GM19043 (cell line): ENCODE measurements at regions not wholly inside any gene's neighbourhood (a gene's known extent, or its start where the extent isn't known, plus 50 kb on each side); places are given as distances from the start of the nearest gene placed in this dataset.

Experiments used
- ATAC-seq: cut with Tn5 transposase; IDR thresholded peaks from one replicate; pipeline ENCODE4 v1.9.1; 2021; ENCODE audit warnings: low read depth; ENCODE audit not compliant: unreplicated experiment

DNA sequence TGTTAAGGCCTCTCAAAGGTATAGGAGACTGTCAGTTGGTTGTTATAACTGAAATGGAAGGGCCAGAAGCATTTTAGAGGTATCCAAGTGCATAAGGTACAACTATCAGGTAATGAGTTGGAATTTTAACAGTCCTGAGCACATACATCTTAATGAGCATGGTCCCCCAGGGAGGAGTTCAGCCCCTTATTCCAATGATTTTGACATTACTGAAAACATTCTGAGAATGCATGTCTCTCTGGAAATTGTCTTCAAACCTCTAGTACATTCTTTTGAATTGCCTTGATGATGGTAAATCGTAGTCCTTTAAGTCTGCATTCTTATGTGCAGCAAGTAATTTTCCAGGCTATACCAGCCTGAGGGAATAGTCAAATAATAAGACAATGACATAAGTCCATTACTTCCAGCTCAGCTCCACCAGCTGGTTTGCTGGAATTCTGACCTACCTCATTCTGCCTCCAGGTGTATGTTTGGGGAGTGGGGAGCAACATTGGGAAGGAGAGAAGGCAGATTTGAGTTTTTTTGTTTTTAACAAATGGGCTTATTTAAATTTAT, 239.2 kb downstream of the MSRB3 start:
- no peak for ATAC-seq

DNA sequence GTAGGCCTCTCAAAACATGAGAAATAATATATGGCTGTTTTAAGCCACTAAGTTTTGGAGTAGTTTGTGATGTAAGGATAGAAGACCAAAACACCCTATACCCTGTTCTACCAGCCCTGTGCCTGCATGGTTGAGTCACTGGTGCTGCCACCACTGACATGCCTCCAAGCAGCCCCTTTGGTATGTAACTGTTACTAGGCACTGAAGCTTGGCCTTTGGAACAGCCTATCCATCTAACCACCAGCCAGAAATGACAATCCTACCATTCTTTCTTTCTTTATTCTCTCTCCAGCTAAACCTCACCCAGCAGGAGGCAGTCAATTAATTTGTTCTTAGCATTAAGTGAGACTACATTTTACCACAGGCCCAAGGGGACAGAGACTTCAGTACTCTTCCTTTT, 240.3 kb downstream of the MSRB3 start:
- no peak for ATAC-seq

DNA sequence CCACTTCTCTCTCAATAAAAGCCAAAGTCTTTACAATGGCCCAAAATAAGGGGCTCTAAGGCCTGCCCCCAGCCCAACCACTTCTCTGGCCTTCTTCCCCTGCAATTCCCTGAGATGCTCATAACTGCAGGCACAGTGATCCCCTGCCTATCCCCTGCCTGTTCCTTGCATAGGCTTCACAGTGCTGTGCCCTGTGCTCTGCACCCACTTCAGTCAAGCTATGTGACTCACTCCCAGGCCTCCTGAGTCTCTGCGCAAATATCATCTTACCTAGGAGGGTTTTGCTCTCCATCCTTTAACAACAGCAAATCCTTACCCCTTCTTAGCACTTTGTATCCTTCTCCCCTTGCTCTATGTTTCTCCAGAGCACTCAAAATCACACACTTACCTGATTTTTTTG, 242.2 kb downstream of the MSRB3 start:
- no peak for ATAC-seq

DNA sequence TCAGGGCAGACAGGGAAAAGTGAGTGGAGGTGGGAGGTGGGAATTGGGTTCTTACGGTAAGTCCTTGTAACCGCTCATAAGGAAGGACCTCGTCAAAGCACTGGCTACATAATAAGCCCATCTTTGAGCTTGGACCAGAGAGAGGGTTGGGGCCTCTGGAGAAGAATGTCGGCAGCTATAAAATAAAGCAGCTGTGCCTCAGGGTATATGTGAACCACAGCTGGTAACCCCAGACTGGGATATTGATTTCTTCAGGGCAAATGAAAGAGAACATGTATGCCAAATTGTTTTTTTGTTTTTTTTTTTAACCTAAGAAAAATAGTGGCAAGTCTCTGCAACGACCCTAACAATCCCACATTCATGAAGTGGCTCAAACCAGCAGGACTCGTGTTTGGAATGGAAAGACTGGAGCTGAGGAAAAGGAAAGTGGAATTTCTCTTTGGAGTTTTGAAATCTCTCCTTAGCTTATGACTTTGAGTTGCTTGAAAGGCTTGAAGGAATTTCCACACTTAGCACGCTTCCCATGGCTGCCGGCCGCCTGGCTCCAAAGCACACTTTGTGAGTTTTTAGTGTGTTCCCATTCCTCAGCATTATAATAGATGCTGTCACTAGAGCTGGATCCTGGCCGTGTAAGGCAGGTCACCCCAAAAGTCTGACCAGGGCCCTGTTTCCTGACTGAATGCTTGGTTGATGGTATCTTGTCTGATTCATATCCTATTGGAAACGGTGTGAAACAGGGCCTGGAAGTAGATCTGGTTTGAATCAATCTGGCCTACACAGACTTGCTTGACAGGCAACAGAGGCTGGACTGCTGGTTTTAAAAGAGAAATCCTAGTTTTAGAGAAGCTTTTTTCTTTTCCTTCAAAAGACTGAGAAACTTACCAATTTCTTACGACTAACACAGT, 244.7 kb downstream of the MSRB3 start:
- no peak for ATAC-seq

DNA sequence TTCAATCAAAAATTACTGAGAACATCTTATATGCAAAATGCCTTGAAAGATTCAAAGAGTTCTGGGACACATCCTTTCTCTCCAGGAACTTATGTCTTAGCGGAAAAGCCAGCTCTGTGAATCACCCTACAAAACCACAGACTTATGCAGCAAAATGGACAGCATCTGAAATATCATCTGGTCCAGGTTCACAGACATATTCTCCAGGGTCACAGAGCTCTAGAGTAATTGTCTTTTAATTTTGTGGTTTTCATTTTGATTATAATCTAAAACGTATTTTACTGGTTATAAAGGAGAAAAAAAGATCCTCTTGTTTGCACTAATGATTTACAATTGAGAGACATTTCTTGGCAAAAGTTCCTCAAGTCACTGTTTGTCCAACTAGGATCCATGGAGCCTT, 246.2 kb downstream of the MSRB3 start:
- ATAC-seq, result no peak

DNA sequence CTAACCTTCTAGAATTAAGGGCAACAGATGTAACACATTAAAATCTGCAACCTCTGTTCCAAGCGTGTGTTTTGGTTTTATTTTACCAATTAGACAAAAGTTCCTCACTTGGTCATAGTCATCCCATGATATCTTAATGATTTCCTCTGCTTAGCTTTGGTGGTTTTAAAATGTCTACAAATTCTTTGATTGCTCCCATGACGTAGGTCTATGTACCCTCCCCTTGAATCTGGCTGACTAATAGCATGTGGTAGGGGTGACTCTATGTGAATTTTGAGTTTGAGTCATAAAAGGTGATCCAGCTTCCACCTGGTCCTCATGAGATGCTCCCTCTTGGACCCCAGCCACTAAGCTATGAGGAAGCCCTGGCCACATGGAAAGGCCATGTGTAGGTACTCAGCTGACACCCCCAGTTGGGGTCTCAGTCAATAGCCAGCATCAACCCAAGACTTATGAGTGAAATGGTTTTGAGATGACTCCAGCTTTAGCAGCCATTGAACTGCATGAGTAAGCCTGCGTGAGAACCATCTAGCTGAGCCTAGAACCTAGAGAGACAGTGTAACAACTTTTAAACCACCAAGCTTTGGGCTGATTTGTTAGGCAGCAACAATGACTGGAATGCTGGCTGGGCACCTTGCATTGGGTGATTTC, 247.1 kb downstream of the MSRB3 start:
- no peak for ATAC-seq

DNA sequence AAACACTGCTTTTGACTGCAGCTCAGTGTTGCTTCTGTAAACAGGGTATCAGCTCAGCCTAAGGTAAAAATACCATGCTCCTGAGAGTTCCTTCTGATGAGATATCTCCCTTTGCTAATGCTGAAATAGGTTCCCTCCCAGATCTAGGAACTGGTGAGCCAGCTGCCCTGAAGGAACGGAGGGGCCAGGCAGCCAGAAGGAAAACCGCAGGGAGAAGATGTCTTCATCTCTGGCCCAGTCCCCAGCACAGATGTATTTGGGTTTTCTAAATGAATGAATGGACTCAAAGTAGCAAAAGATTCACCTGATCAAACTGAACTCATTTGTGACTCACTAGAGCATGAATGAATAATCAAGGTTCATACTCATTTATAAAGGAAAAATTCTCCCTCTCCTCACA, 247.8 kb downstream of the MSRB3 start:
- no peak for ATAC-seq

DNA sequence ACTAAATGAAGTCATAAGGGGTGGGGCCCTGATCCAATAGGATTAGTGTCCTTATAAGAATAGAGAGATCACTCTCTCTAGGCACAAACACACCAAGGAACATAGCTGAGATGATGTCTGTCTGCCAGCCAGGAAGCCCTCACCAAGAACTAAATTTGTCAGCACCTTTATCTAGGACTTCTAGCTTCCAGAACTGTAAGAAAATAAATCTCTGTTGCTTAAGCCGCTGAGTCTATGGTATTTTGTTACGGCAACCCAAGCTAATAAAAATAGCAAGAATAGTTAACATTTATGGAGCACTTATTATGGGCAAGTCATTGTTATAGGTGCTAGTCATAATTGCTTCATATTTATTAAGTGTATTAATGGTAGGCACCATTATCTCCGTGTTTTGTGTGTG, 249.6 kb downstream of the MSRB3 start:
- no peak for ATAC-seq

DNA sequence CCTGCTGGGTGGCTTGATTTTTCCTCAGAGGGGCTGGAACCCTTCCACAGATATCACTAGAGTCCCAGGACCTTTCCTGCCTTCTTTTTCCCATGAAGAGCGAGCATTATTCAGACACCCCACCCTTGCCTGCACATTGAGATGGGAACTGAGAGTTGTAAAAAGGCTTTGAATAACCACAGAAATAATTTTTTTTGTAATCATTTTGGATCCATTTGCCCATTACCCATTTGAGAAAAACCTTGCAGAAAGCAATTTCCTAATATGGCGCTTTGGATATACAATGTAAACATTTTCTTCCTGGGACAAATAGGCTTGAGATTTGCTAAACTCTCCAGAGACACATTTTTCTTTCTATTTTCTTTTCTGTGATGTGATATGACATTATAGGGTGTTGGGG, 250.6 kb downstream of the MSRB3 start:
- ATAC-seq, result no peak

DNA sequence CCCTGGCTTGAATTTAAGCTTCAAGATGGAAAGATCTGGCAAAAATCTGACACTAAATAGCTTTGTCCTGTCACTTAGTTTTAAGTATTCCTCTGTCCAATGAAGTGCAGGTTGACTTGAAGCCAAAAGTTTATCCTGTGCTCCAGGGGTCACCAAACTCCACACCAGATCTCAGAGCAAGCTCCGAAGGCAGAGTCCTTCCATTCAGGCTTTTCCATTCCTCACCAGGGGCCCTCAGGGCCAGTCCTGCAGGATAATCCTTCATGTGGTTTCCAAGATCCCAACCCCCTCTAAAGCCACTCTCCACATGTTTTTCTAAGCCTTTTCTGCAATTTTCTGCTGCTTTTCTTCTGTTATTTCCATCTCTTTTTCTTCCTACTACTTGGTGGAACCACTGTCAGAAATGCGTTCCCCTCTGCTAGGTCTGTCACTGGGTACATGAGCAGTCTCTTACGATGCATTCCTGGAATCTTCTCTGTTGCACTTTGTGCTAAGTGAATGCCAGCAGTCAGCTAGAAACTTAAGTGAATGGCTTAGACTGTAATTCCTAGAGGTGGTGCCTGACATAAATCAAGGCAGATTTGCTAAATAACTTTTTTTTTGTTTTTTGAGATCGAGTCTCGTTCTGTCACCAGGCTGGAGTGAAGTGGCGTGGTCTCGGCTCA, 251.4 kb downstream of the MSRB3 start:
- ATAC-seq, result no peak

DNA sequence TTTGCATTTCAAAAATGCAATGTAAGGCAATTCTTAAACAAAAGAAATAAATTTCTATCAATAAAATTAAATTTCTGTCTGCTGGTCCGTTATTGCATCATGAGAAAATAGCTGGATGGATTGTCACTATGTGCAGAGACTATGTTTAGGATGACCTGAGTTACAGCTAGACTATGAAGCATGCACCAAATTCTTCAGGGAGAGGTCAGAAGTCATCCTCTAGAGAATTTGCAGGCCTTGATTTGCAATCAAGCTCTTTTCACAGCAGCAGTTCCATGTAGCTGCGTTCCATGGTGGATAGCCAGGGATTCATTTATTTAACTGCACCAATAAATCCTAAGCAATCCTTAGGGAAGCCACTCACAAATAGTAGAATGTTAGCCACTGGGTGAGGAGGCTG, 253.7 kb downstream of the MSRB3 start:
- no peak for ATAC-seq

DNA sequence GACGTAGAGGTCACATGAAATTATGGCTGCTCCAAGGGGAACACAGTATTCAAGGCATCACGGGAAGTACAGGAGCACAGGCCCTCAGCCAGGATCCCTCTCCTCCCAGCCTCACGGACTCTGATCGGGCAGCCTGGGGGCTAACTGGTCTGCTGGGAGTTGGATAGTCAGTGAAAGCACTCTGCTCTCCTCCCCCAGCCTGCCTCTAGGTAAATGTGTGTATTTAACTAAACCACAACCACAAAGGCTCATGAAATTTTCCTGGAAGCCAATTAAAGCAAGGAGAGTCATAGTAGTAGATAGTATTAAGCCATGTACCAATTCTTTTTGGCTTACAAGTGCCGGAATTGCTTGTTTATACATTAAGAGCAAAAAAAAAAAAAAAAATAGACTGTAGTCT, 254.3 kb downstream of the MSRB3 start:
- no peak for ATAC-seq

DNA sequence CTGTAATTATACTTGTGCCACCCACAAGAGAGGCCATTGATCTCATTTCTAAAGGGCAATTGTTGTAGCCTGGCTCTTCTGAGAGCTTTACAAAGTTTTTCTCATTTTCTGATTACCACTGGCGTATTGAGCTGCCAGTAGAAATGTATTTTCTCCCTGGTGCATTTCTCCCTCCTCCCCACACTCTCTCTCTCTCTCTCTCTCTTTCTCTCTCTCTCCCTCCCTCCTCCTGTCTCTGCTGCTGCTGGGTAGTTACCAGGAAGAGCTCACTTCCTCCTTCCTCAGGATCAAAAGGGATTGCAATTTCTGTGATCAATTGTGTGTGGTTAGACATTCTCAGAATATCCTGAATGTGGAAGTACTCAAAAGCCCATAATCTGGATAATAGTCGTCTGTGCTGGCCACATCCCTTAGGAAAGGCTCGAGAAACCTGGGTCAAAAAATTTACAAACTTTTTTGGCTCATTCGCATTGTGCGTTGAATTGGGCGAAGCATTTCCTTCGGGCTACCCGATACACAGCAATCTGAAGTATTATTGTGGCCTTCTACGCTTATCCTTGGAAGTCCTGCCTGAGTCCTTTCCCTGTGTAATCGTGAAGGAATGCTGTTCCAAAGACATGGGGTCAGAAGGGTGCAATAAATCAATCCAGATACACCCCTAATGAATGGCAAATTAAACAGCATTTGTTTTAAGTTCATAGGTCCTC, 254.8 kb downstream of the MSRB3 start:
- no peak for ATAC-seq

DNA sequence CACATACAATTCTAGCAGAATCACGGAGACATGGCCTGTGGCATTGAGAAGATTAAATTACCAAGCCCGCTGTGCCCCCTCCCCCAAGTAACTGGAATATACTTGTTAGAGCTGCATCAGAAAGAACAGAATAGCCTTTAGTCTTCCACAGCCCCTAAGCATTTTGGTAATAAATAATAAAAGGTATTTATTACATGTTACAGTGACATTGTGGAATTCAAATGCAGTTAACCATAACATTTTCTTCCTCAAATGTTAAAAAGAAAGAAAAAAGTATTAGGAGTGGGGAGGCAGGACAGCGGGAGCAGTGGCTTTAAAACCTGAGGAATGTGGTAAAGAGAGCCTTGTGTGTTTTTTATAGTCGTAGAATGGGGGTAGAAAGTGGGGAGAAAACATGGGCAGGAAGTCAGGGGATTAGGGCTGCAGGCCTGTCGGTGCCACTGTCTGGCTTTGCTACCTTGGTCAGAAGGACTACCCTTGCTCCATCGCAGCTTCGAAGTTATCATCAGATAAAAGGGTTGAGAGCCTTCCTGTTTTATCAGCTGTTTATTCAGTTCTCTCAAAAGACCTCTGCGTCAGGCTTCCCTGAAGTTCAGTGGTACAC, 255.9 kb downstream of the MSRB3 start:
- ATAC-seq, result no peak

DNA sequence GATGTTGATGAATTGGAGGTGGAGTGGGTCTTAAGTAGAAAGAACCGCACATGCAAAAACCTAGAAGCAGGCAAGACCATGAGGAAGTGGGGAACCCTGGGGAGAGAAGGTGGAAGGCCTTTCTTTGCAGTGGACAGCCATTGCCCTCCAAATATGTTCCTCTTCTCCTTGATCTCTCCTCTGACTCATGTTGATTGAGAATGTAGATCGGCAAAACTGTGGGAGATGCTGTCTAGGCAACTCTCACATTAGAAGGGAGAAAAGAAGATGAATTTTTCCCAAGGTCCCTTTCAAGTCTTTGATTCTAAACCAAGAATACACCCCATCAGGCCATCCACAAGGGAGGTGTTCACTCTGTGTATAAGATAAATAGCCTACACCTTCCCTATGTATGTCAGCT, 257.5 kb downstream of the MSRB3 start:
- ATAC-seq, result no peak

DNA sequence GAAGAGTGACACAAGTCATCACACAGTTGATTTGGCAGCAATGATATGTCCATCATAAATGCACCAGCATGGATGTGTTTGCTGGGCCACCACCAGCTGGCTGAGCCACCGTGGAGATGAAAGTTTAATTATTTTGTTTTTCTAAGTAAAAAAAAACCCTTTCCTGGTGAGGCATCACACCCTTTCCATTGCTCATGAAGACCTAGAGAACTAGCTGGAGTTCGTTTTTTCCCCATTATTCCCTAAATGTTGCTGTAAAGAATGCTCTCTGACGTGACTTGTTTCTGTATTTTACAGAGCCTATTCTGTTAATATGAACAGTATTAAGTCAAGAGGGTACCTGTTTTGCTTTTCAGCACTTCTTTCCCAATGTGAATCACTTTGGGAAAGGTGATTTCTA, 257.9 kb downstream of the MSRB3 start:
- no peak for ATAC-seq

DNA sequence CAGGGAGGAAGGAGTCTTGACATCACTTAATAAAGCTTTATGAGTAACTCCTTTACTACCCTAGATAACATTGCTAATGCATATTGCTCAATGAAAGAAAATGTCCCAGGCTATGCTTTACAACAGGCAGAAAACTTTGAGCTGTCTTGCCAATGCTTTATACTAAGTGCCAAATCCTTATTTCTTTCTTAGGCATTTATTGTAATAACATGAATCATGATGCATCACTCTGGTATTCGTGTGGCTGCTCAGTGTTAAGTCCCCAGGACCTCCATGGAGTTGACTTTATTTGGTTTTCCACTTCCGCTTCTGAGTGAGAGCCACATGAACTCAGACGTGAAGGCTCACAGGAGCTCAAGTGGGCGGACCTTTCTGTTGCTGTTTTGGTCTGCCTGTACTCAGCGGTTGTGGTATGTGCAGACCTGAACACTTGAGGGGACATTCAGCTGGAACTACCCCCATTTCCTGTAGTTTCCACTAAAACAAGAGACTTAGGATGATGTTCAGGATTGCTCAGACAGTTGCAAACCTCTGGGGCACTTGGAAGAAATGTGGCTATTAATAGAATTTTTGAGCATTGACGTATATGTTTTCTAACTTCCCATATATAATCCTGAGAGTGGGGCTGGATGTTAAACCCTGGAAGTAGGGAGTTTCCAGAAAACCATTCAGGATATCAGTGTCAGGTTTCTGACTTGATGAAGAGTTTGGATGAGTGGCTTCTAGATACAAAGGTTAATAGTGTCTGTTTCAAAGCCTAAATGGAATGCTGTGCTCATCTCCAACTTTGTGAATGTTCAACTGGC, 258.6 kb downstream of the MSRB3 start:
- no peak for ATAC-seq

DNA sequence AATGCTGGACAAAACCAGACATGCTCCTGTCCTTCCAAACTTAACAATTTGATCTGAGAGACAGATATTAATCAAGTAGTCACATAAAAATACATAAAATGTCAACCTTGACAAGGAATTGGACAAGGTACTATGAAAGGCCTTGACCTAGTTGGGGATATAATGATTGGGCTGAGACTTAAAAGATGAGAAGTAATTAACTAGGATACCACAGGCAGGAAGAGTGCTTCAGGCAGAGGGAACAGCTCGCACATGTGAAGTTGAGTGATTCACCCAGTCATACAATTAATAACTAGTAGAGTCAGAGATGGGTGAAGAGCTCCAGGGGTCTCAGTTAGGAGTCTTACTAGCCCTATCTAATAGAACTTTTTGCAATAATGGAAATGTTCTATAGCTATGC, 259.5 kb downstream of the MSRB3 start:
- no peak for ATAC-seq

DNA sequence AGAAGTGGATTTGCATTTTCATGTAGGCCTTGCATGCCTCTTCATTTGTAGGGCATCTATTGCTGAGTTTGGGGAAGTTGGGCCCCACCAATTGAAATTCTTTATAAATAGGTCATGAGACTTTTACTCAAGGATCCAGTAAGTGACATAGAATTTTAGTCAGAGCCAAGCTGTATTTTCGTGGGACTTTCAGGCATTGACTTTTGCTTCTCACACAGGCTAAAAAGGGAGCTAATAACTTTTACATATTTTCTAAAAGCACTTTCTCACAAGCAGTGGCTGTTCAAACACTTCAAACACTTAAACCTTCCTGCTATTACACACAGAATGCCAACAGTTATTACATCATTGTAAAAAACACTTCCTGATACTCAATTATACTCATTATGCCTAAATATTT, 260.5 kb downstream of the MSRB3 start:
- ATAC-seq, result no peak

DNA sequence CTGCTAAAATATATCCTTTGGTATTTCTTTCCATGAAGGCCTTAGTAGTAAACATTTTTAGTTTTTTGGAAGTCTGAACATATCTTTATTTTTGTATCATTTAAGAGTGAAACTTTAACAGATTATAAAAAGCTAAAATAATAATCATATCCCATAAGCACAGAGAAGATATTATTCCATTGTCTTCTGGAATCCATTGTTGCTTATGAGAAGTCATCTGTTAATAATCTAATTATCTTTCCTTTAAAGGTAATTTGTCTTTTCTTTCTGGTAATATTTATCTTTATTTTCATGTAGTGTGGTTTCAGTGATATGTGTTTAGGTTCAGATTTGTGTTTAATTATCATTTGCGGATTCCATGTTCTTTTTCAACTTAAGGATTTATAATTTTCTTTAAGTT, 261.7 kb downstream of the MSRB3 start:
- ATAC-seq, result no peak
